Activated CD8-positive, alpha-beta memory T cell treated with anti-CD3 and anti-CD28 coated beads for 36 hours (primary cell): ENCODE measurements at regions not wholly inside any gene's neighbourhood (a gene's known extent, or its start where the extent isn't known, plus 50 kb on each side); places are given as distances from the start of the nearest gene placed in this dataset.

Experiments
- CTCF ChIA-PET: fragments of 350-600 bp; sonication (Branson Sonifier 250); formaldehyde crosslinking; loops from one replicate; lab custom pipeline; 2021; ENCODE audit warnings: antibody characterized with exemption; lab: Charles Lee
- POLR2A ChIA-PET: fragments of 350-600 bp; sonication (Branson Sonifier 250); formaldehyde crosslinking; loops from one replicate; lab custom pipeline; 2021; ENCODE audit warnings: antibody characterized with exemption; lab: Charles Lee

DNA sequence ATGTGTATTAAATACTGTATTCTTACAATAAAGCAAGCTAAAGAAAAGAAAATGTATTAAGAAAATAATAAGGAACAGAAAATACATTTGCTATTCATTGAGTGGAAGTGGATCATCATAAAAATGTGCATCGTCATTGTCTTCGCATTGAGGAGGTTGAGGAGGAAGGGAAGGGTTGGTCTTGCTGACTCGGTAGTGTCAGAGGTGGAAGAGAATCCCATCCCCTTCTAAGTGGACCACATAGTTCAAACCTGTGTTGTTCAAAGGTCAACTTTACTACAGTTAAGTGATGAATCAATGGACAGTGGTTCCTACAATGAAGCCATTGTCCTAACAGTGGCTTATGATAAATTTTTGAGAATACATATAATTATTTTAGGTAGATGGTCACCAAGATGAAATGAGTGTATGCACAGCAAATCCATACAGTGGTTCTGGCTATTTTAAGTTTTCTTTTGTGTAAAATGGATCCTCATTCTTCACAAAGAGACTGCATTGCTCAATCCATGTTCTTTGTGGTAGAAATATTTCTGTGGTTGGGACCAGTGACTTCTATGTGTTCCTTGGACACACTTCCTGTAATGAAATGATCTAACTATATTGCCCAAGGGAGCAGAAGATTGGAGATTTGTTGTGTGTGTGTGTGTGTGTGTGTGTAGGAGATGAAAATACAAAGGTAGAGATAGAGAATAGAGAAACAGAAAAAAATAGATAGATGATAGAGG, 556.4 kb upstream of the AMELY start:
- ChIA-PET CTCF (no interaction called here), POLR2A (no interaction called here)

DNA sequence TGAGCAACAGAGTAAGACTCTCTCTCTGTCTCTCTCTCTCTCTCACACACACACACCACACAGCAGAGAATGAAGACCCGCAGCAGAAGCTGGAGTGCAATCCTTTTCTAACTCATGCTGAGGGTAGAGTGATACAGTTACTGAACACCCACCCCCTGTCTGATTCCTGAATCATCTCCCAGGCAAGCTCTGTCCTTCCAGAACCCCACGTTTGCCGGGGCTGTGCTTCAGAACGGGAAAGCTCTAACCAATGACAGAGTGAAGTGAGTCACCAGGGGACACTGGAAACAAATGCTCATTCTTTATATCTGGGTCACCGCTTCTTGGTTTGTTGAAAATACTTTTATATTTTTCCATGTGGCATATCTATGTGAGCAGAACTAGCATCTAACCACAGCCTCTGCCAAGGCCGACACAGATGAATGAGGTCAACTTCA, 553.7 kb upstream of the AMELY start:
- POLR2A ChIA-PET = no interaction called here

DNA sequence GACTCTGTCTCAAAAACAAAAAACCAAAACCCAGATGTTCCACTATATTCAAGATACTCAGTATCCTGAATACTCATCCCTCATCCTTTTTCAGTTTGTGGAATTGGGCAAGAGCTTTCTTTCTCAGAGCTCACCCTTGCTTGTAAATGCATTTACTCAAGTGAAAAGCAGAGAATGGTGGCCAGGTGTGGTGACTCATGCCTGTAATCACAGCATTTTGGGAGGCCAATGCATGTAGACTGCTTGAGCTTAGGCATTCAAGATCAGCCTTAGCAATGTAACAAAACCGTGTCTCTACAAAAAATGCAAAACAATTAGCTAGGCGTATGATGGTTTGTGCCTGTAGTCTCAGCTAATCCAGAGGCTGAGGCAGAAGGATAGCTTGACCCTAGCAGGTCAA, 553.2 kb upstream of the AMELY start:
- ChIA-PET POLR2A (no interaction called here), CTCF (no interaction called here)

More for the DNA sequence above, 553.7 kb upstream of the AMELY start:
- CTCF ChIA-PET = no interaction called here

DNA sequence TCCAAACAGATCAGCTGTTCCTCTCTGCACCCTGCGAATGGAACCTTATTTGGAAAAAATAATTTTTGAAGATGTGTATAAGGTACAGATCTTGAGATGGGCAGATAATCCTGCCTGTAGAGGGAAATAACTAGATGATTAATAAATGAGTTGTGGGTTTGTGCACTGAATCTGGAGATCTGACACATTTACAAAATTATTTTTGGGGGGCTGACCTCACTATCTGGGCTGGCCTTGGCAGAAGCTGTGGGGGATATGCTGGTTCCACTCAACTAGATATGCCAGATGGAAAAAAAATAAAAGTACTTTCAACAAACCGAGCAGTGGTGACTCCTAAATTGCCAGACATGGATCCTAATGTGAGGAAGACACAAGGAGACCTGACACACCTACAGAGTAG, 552.2 kb upstream of the AMELY start:
- ChIA-PET CTCF (no interaction called here), POLR2A (no interaction called here)

DNA sequence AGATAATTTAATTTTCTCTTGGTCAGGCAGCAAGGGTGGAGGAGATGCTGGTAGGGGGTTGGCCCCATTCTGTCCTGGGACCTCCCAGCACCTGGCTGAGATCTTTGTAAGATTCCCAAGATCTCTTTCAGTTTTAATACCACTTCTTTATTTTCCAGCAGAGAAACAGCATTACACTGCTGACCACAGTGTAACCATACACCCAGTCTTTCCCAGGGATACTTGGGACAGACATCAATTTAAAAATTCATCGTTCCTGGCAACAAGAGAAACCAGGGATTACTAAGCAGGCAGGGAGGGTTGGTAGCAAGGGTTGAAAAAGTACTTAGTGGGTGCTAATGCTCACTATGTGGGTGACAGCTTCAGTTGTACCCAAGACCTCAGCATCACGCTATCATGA, 551.6 kb upstream of the AMELY start:
- CTCF ChIA-PET = no interaction called here

DNA sequence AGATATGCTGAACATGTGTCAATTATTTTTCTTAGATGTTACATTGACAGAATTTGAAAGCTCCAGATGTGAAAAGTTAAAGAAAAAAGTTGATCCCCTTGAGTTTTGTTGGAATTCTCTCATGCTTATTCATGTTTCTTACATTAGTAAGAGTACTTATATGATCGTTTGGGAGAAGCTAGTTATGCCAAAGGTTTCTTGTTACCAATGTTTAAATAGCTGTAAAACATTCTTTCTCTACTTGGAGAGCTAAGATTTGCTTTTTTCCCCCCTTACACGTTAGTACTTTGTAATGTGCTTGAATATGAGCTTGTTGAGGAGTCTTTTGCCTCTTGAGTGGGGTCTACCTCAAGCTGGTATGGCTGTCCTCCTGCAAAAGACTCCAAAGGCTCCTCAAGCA, 551.1 kb upstream of the AMELY start:
- POLR2A ChIA-PET = no interaction called here

More for the DNA sequence above, 551.6 kb upstream of the AMELY start:
- POLR2A ChIA-PET = no interaction called here

DNA sequence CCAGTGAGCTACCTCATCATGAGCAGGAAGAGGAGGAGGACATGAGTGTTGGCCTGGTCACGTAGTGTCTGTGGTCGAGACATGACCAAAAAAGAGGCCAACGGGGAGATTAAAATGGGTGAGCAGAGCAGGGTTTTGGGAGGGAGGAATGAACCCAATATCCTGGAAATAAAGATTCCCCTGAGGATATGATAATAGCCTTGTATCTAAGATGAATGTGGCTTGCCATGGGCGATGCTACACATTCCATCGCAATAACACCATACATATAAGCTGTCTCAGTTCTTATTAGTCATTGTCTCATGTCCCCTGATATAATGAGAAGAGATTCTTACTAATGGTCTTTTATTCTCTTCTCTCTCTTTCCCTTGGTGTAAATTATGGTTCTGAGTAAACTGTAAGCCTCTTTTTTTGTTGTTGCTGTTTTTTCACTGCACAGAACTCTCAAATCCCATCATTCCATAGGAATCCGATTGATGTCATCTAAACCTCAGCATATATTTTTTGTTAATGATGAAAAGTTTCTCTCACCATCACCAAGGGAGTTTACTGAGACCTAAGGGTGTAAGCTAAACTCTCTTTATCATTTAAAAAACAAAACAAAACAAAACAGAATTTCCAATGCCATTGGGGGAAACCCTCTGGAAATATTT, 550.4 kb upstream of the AMELY start:
- POLR2A ChIA-PET = no interaction called here
- CTCF ChIA-PET = no interaction called here

More for the DNA sequence above, 551.1 kb upstream of the AMELY start:
- CTCF ChIA-PET = no interaction called here

DNA sequence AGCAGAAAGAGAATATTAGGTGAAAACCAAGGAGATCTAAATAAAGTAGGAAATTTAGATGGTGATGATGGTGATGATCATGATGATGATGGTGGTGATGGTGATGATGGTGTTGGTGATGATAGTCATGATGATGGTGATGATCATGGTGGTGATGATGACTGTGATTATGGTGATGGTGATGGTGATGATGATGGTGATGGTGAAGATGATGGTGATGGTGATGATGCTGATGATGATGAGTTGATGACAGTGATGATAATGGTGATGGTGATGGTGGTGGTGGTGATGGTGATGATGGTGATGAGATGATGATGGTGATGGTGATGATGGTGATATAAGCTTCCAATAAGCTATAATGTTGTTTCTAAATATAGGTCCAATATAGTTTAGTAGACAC, 548.2 kb upstream of the AMELY start:
- CTCF ChIA-PET = no interaction called here
- POLR2A ChIA-PET = no interaction called here

DNA sequence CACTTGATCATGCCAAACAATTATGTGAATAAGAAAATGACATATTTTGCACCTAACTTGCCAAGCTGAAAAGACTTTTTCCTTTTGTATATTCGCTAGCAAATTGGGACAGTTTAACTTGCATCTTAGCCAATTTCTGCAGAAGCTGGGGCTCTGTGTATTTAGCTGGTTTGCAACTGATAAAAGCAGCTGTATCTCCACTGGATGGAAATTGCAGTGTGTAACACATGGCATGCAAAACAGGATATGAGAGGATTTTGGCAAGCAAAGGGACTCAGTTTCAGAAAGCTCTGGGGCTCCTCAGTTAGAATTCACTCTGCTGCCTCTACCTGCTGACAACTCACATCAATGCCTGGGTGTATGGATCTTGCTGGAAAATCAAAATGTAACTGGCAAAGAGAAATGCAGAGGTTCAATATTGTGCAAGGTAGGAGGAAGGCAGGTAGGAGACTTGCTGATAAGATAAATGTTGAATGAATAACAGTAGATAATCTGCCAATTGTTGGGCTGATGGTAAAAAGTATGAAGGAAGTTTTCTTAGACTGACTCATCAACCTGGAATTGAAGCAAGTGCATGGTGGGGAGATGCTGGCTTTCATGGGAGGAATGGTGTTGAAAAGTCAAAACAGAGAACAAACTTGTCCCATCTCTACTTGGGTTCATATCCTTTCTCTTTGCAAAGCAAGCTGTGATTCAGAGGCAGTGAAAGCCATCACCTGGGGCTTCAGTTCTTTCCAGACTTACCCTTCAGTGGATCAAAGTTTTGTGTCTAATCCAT, 546.9 kb upstream of the AMELY start:
- CTCF ChIA-PET = no interaction called here
- POLR2A ChIA-PET = no interaction called here

DNA sequence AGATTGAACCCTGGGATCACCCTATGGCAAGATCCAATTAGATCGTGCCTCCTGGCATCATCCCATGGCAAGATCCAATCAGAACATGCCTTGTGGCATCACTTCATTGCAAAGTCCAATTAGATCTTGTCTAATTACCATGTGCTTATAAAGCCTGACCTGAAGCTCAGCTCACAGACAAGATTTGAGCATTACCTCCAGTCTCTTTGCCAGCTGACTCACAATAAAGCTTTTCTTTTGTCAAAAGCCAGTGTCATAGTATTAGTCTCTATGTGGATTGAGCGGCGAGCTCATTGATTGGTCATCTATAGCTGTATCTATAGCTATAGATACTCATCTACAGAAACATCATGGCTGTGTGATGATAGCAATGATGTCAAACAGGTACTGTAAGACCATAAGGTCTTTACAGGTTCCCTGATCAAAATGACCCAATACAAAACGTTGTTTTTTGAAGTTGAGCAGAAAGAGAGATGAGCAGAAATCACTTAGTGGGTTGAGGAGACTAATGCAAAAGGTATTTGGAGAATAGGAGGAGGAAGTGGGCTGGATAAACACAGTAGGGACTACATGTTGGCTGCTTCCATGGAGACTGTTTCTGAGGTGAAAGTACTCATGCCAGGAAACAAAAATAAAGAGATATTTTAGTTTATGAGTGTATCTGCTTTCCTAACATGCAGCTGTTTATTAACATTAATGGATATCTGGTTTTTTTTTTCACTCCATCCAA, 545.9 kb upstream of the AMELY start:
- ChIA-PET POLR2A (no interaction called here), CTCF (no interaction called here)

DNA sequence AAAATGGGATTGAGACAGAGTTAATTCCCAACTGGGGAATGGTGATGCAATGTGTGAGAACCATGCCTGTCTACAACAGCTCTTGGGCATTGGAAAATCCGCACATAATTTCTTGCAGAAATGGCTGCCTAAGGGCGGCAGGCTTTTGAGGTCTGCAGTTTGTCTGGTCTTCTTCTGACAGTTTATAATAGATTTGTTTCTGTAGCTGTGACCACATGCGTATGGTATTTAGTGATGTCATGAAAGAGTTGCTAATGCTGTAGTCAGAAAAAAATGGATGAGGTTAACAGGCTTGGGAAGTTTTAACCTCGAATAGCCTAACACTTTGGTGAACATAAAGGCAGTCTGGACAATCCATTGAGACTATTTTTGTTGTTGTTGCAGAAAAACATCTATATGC, 544.1 kb upstream of the AMELY start:
- CTCF ChIA-PET = no interaction called here
- POLR2A ChIA-PET = no interaction called here

DNA sequence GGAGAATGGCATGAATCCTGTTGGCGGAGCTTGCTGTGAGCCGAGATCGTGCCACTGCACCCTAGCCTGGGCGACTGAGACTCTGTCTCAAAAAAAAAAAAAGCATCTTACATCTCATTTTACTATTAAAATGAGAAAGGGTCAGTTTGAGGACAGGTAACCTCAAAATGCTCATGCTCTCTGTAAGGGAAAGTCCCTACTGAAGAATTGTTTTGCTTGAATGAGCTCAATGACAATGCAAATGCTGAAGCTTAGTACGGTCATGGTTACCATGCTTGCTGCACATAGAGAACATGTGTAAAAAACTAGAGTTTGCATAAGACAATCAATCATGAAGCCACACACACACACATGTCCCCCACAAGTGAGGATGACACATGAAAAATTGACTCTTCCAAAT, 541.8 kb upstream of the AMELY start:
- CTCF ChIA-PET = no interaction called here
- POLR2A ChIA-PET = interaction anchor here (0.7 kb wide), 1 partner anchor 303 kb away, joined by 3 read pairs; no protein-coding TSS in a partner anchor

DNA sequence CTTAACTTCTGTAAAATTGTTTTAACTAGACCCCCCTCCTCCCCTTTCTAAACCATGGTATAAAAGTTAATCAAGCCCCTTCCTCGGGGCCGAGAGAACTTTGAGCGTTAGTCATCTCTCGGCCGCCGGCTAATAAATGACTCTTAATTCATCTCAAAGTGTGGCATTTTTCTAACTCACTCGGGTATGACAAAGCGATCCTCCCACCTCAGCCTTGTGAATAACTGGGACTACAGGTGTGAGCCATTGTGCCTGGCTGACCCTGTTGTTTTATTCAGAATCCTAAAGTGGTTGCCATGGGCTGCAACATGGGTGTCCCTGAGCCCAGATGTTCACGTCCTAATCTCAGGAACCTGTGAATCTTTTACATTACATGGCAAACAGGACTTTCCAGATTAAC, 540.7 kb upstream of the AMELY start:
- CTCF ChIA-PET = no interaction called here
- POLR2A ChIA-PET = no interaction called here

DNA sequence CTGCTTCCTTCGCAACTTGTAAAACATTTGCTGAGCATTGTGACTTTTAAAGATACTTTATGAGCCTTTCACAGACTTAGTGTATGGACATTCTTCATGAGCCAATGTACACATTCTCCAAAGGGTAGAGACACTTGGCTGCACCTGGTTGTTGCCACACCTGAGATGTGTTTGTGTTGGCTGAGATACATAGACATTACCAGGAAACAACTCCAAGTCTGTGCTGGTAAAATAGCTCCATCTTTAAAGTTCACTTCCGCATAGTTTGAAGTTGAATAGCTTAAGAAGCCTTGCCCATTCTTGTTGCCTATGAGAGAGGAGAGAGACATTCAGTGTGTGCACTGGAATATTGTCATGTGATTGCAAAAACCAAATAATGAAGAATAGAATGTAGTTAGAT, 538.3 kb upstream of the AMELY start:
- ChIA-PET POLR2A (no interaction called here), CTCF (no interaction called here)

DNA sequence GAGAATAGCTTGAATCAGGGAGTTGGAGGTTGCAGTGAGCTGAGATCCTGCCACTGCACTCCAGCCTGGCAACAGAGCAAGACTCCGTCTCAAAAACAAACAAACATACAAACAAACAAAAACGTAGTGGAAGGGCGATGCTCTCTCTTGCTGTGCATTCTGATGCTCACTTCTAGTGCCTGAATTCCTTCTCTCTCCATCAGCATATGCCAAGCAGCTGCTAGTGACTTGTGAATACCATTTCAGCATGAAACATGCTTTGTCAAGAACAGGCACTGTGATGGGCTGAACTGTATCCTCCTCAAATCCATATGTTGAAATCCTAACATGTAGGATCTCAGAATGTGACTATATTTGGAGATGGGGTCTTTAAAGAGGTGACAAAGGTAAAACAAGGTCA, 537.1 kb upstream of the AMELY start:
- ChIA-PET CTCF (no interaction called here), POLR2A (no interaction called here)

DNA sequence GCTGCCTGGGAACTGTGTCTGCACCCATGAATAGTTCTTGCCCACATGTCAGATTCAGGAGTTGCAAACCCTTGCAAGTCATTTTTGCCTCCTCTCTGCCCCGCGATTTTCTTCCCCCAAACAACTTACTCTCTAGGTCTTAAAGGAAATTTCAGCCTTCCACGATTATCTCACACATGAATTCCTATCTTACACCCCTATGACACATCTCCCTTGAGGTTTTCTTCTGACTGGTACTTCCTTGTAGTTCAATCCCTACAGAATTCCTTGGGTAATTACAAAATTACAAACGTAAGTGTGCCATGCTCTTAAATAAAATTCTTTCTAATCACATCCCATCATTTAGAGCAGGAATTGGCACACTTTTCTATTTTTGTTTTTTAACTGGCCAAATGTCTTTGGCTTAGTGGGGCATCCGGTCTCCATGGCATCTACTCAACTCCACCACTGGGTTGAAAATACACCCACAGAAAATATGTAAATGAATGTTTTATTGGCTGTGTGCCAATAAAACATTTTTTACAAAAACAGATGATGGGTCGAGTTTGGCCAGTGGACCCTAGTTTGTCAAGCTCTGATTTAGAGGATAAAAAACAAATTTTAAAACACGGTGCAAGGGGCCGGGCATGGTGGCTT, 536.4 kb upstream of the AMELY start:
- ChIA-PET CTCF (no interaction called here), POLR2A (no interaction called here)

DNA sequence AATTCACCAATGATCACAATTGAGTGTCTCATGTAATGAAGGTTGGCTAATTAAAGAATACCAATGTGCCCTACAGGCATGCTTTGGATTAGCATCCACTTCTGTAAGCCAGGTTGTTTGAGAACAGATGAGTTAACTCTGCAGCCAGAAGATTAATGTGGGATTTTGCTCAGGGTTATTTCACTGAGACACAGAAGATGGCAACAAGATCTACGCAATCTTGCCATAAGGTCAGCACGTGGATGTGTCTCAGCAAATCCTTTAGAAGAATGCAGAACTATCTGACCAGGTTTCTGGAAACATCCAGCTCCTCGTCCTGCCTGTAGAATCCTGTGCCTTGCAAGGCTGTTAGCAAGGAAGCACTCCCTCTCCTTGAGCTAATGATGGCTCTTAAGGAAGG, 532.6 kb upstream of the AMELY start:
- ChIA-PET CTCF (no interaction called here), POLR2A (no interaction called here)

DNA sequence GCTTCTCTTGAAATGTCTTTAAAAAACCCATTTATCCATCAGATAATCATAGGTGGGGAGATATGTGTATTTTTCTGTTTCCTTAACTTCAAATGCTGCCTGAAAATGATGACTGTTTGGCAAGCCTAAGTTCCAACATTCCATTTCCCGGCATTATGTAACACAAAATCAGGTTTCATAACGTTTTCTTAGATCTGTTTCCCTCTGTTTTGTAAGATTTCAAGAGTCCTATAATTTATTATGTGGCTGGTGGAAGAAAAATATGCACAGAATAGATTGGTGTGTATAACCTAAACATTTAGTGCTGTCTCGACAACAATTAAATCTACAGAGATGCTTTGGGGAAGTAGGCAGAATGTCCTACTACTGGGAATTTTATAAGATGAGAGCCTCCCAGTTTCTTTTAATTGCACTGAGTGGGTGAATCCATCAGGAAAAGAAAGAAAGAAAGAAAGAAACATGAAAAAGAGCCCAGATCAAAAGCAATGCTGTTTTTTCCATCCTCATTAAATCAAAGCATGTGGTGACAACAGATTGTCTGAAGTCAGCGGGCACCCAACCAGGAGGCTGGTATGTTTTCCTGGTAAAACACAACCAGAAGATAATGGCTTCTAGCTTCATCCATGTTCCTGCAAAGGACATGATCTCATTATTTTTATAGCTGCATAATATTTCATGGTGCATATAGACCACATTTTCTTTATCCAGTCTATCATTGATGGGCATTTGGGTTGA, 529.4 kb upstream of the AMELY start:
- ChIA-PET CTCF (no interaction called here), POLR2A (no interaction called here)

DNA sequence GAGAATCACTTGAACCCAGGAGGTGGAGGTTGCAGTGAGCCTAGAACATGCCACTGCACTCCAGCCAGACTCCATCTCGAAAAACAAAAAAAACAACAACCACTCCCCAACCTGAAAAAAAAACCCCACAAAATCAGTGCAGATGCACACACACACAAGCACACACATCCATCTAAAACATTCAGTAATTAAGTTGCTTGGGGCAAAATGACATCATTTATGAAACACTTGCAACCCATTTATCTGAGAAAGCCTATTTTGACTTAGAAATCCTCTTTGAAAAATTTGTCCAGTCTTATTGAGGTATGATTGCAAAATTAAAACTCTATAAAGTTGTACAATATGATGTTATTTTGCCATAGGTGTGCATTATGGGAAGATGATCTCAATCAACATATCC, 525.5 kb upstream of the AMELY start:
- ChIA-PET CTCF (no interaction called here), POLR2A (no interaction called here)
